ENCODE measurements at regions not wholly inside any gene's neighbourhood (a gene's known extent, or its start where the extent isn't known, plus 50 kb on each side); places are given as distances from the start of the nearest gene placed in this dataset.
"Not testable (repeated sequence)": the region's sequence is repeated elsewhere in the genome, so short reads cannot be mapped to it uniquely, and the experiment has no call there.

DNA sequence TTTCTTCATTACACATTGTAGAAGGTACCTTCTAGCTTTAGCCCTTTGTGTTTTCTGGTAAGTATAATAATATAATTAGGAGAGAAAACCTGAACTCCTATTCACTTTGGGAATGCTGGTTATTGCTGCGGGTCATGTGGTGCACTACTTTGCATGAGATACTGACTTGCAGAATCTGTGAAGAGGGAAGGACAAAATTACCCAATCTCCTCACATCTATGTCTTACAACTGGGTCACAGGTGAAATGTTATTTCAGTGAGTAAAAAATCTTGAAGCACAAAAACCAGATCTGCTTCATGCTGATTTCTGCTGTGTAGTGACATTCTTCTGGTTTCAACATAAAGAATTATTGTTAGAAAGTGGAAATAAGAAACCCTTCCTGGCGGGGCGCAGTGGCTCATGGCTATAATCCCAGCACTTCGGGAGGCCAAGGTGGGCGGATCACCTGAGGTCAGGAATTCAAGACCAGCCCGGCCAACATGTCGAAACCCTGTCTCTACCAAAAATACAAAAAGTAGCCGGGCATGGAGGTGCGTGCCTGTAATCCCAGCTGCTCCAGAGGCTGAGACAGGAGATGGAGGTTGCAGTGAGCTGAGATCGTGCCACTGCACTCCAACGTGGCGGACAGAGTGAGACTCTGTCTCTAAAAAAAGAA is 211.0 kb upstream of the REG3G start (continued):
- TF ChIP-seq ESRRG (CRISPR knock-in tag; IDR thresholded peaks at IDR 0.05): no peak
- no peak for TF ChIP-seq BACH2 (CRISPR knock-in tag; IDR thresholded peaks at IDR 0.05; ENCODE audit: borderline replicate concordance)

- TF ChIP-seq SNAI2 (CRISPR knock-in tag; IDR thresholded peaks at IDR 0.05) (no peak), ZC3H10 (CRISPR knock-in tag; IDR thresholded peaks at IDR 0.05) (no peak), ZNF565 (CRISPR knock-in tag; conservative IDR thresholded peaks at IDR 0.05; ENCODE audit: low read depth) (no peak), OSR1 (CRISPR knock-in tag; IDR thresholded peaks at IDR 0.05) (no peak), PATZ1 (CRISPR knock-in tag; IDR thresholded peaks at IDR 0.05; ENCODE audit: borderline replicate concordance) (no peak), TCF4 (CRISPR knock-in tag; IDR thresholded peaks at IDR 0.05; ENCODE audit: borderline replicate concordance) (no peak), GLIS3 (CRISPR knock-in tag; IDR thresholded peaks at IDR 0.05) (no peak), ZNF70 (CRISPR knock-in tag; IDR thresholded peaks at IDR 0.05) (no peak), ZNF8 (CRISPR knock-in tag; IDR thresholded peaks at IDR 0.05) (no peak), TOX (CRISPR knock-in tag; IDR thresholded peaks at IDR 0.05; ENCODE audit: borderline replicate concordance) (no peak), ESRRG (CRISPR knock-in tag; IDR thresholded peaks at IDR 0.05) (no peak), ARNTL (CRISPR knock-in tag; IDR thresholded peaks at IDR 0.05; ENCODE audit: borderline replicate concordance, low read depth) (no peak), BACH2 (CRISPR knock-in tag; IDR thresholded peaks at IDR 0.05; ENCODE audit: borderline replicate concordance) (no peak)
- TF ChIP-seq, protein P1, sequence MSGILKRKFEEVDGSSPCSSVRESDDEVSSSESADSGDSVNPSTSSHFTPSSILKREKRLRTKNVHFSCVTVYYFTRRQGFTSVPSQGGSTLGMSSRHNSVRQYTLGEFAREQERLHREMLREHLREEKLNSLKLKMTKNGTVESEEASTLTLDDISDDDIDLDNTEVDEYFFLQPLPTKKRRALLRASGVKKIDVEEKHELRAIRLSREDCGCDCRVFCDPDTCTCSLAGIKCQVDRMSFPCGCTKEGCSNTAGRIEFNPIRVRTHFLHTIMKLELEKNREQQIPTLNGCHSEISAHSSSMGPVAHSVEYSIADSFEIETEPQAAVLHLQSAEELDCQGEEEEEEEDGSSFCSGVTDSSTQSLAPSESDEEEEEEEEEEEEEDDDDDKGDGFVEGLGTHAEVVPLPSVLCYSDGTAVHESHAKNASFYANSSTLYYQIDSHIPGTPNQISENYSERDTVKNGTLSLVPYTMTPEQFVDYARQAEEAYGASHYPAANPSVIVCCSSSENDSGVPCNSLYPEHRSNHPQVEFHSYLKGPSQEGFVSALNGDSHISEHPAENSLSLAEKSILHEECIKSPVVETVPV (CRISPR knock-in tag; IDR thresholded peaks at IDR 0.05): no peak
- no peak for ATAC-seq
Measured at GRCh38 chr2:78817430-78817829, 208.1 kb upstream of the REG3G start.

DNA sequence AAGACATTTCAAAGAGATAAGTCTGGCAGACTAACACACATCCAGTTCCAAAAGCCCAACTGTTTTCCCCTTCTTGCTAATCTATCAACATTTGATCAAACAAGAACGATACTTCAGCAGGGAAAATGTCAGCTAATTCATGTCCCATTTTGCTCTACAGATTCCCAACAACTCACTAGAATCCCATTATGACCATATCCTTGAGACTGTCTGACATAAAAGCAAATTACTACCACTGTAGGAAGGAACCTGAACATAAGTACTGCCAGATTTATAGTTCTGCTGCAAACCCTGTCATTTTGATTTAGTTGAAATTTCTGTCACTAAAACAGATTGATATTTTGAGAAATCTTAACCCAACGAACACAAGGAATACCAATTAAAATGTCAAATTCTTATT is 193.0 kb upstream of the REG3G start:
- ATAC-seq: no peak
- TF ChIP-seq OSR1 (CRISPR knock-in tag; IDR thresholded peaks at IDR 0.05): no peak
- no peak for TF ChIP-seq ZFP3 (CRISPR knock-in tag; IDR thresholded peaks at IDR 0.05)
- no peak for TF ChIP-seq ESRRG (CRISPR knock-in tag; IDR thresholded peaks at IDR 0.05)
- TF ChIP-seq CSDC2 (CRISPR knock-in tag; IDR thresholded peaks at IDR 0.05): no peak

- ATAC-seq: no peak
- TF ChIP-seq ZNF8 (CRISPR knock-in tag; IDR thresholded peaks at IDR 0.05) (no peak), ZC3H10 (CRISPR knock-in tag; IDR thresholded peaks at IDR 0.05) (no peak), ISL1 (CRISPR knock-in tag; IDR thresholded peaks at IDR 0.05) (no peak), BACH2 (CRISPR knock-in tag; IDR thresholded peaks at IDR 0.05; ENCODE audit: borderline replicate concordance) (no peak), OSR1 (CRISPR knock-in tag; IDR thresholded peaks at IDR 0.05) (no peak), PPARA (CRISPR knock-in tag; IDR thresholded peaks at IDR 0.05; ENCODE audit: borderline replicate concordance) (no peak), PATZ1 (CRISPR knock-in tag; IDR thresholded peaks at IDR 0.05; ENCODE audit: borderline replicate concordance) (no peak), TSHZ2 (CRISPR knock-in tag; IDR thresholded peaks at IDR 0.05) (no peak), TCF4 (CRISPR knock-in tag; IDR thresholded peaks at IDR 0.05; ENCODE audit: borderline replicate concordance) (no peak), GLIS3 (CRISPR knock-in tag; IDR thresholded peaks at IDR 0.05) (no peak), ZFP30 (CRISPR knock-in tag; IDR thresholded peaks at IDR 0.05) (no peak), SNAI2 (CRISPR knock-in tag; IDR thresholded peaks at IDR 0.05) (no peak), ZNF70 (CRISPR knock-in tag; IDR thresholded peaks at IDR 0.05) (no peak), ZNF565 (CRISPR knock-in tag; conservative IDR thresholded peaks at IDR 0.05; ENCODE audit: low read depth) (no peak), ESRRG (CRISPR knock-in tag; IDR thresholded peaks at IDR 0.05) (no peak), ARNTL (CRISPR knock-in tag; IDR thresholded peaks at IDR 0.05; ENCODE audit: borderline replicate concordance, low read depth) (no peak), CSDC2 (CRISPR knock-in tag; IDR thresholded peaks at IDR 0.05) (no peak)
- TF ChIP-seq, protein P2, sequence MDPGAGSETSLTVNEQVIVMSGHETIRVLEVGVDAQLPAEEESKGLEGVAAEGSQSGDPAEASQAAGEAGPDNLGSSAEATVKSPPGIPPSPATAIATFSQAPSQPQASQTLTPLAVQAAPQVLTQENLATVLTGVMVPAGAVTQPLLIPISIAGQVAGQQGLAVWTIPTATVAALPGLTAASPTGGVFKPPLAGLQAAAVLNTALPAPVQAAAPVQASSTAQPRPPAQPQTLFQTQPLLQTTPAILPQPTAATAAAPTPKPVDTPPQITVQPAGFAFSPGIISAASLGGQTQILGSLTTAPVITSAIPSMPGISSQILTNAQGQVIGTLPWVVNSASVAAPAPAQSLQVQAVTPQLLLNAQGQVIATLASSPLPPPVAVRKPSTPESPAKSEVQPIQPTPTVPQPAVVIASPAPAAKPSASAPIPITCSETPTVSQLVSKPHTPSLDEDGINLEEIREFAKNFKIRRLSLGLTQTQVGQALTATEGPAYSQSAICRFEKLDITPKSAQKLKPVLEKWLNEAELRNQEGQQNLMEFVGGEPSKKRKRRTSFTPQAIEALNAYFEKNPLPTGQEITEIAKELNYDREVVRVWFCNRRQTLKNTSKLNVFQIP (CRISPR knock-in tag; IDR thresholded peaks at IDR 0.05; ENCODE audit: borderline replicate concordance, low read depth): no peak
Measured at GRCh38 chr2:78839259-78839658, 186.2 kb upstream of the REG3G start.

- ATAC-seq: not testable (repeated sequence)
Measured at GRCh38 chr2:78840311-78840710, 185.2 kb upstream of the REG3G start.

All from SK-N-SH treated with all-trans-retinoic acid at 6 μM for 48 hours (cell line).